ENCODE measurements at regions not wholly inside any gene's neighbourhood (a gene's known extent, or its start where the extent isn't known, plus 50 kb on each side); places are given as distances from the start of the nearest gene placed in this dataset.

DNA sequence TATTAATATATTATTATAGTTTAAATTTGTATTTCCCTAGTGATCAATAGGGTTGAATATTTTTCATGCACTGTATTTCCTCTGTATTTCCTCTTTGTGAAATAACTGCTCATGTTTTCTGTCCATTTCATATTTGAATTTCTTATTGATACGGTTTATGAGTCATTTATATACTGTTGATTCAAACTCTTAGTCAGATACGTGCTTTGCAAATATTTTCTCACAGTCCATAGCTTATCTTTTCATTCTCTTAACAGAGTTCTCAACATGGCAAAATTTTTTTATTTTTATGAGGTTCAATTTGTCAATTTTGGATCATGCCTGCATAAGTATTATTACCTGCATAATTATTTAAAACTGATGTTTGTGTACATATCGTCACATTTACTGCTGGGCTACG, 329.6 kb downstream of the HAO1 start:
- intact Hi-C loops (cut with micrococcal nuclease) = no loop called here

DNA sequence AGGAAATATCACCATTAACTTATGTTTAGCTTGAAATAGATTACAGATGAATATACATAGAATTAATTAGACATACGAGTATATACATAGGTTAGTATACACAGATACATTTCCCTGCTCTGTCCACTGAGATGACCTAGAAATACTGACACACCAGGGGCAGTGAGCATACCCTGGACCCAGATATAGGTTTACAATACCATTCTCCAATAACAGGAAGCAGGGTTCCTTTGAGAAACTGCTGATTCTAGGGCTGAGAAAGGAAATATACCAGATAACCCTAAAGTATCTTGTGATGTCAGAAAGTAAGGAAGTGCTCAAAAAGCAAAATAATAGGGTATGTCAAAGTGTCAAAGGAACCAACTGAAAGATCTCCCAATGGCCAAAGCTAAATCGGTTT, 322.5 kb downstream of the HAO1 start:
- intact Hi-C loops (cut with micrococcal nuclease) = no loop called here

DNA sequence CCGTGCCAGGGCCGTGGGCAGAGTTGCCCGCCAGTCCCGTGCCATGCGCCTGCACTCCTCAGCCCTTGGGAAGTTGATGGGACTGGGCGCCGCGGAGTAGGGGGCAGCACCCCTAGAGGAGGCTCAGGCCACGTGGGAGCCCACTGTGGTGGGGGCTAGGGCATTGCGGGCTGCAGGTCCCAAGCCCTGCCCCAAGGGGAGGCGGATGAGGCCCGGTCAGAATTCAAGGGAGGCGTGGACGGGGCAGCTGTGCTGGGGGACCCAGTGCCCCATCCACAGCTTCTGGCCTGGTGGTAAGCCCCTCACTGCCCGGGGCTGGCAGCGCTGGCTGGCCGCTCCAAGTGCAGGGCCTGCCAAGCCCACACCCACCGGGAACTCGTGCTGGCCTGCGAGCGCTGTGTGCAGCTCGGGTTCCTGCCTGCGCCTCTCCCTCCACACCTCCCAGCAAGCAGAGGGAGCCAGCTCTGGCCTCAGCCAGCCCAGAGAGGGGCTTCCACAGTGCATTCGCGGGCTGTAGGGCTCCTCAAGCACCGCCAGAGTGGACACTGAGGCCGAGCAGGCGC, 317.8 kb downstream of the HAO1 start:
- intact Hi-C loops (cut with micrococcal nuclease) = no loop called here

DNA sequence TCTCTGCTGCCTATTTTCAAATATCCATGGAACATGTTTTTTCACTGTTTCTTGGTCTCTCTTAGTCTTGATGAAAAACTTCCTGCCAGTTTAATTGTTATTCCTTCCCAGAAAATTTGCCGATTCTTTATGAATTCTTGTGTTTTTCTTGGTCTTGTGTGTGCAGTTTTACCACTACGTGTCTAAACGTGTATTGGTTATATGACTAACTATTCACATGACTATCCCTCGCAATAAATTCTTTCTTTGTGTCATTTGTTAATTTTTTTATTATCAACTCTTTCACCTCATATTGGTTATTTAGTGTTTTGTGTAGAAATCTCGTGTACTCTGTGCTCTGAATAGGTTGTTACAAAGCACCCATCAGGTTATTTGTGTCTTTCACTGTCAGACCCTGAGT, 315.4 kb downstream of the HAO1 start:
- intact Hi-C loops (cut with micrococcal nuclease) = no loop called here

DNA sequence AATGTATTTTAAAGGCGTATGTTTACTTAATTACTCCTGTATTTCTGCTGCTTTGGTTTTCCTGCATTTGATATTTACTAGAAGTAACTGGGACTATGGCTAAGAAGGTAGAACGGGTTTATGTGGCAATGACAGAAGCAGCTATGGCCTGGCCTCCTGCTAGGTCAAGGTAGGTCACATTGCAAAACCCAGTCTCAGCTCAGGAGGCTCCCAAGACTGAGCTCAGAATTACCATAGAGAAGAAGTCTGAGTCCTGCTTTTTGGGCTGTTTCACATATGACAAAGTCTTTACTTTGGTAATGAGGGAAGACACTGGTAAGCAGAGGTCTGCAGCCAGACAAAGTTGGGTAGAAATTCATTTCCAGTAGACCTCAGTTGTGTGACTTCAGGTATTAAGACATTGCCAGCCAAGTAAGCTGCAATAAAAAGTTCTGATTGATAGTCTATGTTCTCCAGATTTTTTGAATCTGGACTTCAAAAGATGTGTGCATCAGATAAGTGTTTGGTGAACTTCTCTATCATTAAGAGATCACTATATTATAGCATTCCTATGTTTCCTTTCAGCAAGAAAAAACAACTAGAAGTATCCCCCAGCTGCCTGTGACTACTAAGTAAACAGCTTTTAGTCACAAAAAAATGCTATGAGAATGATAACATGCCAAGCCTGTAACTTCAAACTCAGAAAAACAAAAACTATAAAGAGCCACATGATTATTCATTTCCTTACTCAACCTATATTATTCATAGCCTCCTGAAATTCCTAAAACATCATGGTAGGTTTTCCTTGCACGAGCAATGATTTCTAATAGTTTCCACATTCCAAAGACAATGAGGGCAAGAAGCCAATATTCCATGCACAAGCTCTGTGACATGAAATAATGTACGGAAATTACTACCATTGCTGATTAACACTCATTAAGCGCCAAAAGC, 312.3 kb downstream of the HAO1 start:
- intact Hi-C loops (cut with micrococcal nuclease) = no loop called here

DNA sequence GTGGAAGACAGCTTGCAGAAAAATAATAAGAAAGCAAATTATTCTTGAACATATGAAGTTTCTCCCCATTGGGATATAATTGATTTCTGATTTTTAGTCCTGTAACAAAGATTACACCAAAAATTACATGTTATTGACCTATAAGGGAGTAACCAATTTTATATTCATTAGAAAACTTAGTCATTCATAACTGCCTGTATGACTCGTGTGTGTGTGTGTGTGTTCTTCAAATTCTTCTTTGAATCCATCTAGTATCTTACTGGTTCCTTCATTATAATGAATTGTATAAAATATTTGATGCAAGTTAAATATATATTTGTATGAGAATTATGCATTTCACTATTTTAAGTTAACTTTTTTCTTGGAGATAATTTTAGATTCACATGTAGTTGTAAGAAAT, 310.4 kb downstream of the HAO1 start:
- intact Hi-C loops (cut with micrococcal nuclease) = no loop called here

DNA sequence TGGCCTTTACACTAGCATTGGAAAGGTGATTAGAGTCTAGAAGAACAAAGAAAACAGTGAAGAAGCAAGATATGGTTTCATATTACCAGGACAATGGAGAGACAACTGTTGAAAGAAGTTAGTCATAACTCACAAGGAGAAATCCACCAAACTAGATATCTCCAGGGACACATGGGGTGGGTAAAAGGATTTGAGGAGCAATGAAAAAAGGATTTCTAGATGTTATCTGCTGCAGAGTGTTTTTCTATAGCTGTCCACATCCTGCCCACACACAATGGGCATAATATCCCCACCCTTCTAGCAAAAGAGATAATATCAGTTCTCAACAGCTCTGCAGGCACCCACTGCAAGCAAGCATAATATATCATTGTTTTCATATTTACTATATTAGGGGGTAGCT, 303.1 kb downstream of the HAO1 start:
- intact Hi-C loops (cut with micrococcal nuclease) = no loop called here

DNA sequence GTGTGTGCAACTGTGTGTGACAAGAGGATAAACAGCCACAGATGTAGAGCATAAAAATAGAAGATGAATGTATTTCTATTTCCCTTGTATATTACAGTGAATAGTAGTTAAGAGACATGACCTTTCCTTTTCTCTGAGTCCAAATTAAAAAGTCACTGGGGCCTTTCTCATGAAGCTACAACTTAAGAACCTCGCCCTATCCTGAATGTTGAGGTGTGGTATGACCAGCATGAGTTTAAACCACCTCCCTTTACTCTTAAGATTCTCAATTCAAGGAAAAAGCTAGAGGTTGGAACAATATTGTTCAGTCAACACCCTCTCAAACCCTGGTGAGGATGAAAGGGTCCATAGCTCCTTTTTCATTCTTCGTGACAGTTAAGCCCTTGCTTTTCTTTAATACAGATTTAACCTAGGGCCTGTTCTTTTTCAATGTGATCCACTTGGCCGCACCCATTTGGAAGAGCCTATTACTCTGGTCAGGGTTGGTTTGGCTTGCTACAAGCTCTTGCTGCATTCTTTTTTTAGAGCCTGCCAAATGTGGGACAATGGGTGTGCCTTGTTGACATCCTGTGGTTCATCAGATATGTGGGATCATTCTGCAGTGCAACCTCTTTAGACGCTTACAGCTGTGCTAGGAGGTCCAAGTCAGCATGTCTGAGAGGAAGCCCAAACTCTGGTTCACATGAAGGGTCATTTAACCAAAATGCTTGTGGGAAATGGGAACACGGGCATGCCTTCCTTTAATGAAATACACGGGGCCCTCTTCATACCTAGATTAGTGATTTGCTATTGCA, 290.0 kb downstream of the HAO1 start:
- intact Hi-C loops (cut with micrococcal nuclease) = no loop called here

DNA sequence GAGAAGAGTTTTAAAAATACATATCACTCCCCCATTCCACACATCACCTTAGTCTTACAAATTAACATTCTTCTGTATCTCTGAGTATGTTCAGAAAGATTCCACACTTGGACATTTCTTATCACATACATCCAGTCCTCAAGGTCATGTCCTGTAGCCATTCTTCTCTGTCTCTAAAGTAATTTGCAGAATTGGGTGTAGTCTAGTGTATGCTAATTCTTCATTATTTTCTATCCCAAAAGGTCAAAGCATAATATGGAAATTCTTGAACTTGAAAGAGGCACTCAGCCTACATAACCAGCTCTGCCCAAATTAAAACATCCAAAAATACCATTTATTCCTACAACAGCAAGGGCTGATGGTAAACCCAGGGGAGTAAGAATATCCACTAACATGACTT, 286.0 kb downstream of the HAO1 start:
- intact Hi-C loops (cut with micrococcal nuclease) = no loop called here

DNA sequence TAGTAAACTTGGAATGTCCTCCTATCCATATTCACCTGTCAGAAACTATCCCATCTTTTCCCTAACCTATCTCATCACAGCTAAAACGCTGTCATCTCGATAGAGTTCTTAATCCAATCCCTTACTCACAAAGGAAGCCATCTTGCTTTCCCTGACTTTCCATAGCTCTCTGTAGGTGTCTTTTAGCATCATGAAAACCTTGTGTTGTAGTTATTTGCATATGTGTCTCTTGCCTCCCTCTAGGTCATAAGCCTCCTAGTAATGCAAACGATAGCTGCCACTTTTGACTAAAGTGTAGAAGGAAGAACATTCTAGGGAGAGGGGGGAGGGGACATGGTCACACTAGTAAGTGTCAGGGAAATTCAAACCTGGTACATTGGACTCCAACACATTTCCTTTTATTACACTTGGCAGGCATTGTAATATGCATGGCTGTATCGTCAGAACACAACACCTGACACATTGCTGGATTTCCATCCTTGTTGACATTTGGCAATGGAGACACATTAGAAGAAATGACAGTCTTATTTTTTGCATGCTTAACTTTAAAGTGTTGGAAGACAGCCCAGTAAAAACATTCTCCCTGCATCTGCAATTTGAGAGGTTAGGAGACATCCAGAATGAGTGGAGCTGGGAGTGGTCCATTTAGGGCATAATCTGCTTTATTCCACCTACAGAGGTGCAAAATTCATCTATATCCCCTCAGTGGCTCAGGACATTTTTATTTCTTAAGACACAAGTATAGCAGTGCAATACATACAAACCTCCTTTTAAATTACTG, 283.4 kb downstream of the HAO1 start:
- intact Hi-C loops (cut with micrococcal nuclease) = no loop called here

DNA sequence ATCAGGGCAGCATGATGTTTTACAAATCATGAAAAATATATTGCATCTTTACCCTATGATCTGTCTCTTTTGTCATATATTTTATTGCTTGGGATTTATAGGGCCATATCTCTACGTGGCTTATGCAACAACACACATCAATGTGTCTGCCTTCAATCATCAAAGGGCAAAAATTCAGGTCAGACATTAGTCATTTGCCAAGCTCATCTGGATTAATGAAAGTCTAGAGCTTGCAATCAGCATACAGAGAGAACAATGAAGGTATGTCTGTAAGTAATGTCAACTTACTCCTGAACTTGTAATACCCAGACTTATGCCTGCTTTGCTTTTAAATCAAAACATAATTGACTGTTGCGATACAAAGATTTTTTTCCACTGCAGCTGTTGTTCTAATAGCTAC, 282.7 kb downstream of the HAO1 start:
- intact Hi-C loops (cut with micrococcal nuclease) = no loop called here

DNA sequence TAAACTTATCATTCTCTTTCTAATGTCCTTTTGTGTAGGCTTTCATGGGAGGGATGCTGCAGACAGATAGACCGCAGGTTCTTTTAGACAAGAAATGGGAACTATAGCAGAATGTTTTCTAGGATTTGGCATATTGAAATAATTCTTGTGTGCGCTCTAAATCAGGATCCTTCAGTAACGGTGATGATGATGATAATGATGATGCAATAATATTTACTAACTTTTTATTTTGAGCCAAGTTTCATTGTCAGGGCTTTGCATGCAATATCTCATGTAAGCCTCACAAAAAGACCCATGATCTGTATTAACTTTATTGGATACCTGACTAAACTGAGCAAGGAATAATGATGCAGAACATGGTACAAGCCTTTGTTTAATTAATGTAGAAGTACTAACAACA, 280.1 kb downstream of the HAO1 start:
- intact Hi-C loops (cut with micrococcal nuclease) = no loop called here

DNA sequence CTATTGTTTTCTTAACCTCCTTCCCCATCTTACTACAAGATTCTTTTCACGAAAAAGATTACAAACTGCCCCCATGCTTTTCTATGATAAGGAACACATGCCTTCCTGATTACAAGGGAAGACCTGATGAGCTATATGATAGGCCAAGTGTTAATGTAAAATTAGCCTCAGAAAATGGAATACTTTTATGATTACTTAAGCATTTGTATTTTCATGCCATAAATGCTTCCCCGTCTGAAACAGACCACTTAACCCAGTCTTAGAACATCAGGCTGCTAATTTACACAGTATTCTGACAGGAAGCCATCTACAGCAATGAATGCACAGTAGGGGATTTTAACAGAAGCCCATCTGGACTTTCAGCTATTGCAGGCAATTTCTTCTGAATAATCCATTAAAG, 274.9 kb downstream of the HAO1 start:
- intact Hi-C loops (cut with micrococcal nuclease) = no loop called here

DNA sequence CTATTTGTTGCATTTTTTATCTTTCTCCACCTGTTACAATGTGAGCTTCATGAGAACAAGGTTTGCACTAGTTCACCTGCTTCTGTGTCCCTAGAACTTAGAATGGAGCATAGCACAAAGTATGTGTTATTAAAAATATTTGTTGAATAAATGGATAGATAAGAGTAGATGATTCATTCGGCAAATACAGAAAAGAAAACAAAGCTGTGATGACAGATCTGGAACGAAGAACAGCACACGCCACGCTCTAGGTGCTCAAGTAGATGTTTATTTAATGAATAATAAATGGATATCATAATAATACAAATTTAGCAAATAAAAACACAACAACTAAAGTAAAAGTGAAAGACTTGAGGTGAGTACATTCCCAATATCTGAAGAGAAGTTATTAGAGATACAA, 273.1 kb downstream of the HAO1 start:
- intact Hi-C loops (cut with micrococcal nuclease) = no loop called here

DNA sequence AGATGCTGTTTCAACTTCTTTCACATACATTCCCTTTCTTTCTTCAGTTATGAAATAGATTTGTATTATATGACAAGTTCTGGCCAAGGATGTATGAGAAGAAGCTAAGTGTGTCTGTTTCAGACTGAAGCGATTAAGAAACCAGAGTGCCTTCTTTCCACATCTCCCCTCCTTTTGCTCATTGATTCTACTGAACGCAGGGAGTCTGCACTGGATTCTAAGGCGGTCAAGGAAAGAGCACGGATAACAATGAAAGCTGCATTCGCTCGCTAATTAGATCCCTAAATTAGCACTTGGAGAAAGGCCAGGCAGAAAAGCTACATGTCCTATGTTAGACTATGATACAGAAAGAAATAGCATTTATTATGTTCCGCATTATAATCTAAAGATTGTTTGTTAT, 267.7 kb downstream of the HAO1 start:
- intact Hi-C loops (cut with micrococcal nuclease) = no loop called here

DNA sequence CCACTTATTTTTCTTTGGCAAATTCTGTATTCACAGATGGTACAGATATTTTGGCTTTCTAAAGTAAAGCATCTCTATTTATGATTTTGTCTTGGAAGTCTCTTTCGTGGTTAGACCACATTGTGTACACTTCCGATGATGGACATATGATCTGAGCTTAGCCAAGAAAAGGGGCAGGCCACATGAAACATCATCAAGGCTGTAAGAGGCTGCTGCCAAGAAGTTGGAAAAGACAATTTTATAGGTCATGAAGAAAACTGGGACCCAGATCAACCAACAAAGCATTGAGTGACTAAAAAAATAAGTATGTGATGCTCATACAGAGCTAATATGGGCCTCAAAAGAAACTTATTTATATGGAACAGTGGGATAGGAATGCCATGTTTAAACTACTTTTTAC, 266.4 kb downstream of the HAO1 start:
- intact Hi-C loops (cut with micrococcal nuclease) = no loop called here

DNA sequence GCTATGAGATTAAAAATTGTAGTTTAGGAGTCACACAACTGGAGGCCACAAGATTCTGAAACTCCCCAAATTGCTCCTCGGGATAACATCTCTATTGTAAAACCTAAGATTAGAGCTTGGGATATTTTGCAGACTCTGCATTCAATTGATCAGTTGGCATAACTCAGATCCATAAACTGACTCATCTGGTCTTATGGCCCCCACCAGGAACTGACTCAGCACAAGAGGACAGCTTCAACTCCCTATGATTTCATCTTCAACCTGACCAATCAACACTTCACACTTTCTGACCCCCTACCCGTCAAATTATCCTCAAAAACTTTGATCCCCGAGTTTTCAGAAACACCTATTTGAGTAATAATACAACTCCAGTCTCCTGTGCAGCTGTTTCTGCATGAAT, 257.3 kb downstream of the HAO1 start:
- intact Hi-C loops (cut with micrococcal nuclease) = no loop called here

DNA sequence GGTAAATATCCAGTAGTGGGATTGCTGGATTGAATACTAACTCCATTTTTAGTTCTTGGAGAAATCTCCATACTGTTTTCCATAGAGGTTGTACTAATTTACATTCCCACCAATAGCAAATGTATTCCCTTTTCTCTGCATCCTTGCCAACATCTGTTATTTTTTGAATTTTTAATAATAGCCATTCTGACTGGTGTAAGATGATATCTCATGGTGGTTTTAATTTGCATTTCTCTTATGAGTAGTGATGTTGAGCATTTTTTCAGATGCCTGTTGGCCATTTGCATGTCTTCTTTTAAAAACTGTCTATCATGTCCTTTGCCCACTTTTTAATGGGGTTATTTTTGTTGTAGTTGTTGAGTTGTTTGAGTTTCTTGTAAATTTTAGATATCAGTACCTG, 253.2 kb downstream of the HAO1 start:
- intact Hi-C loops (cut with micrococcal nuclease) = no loop called here

DNA sequence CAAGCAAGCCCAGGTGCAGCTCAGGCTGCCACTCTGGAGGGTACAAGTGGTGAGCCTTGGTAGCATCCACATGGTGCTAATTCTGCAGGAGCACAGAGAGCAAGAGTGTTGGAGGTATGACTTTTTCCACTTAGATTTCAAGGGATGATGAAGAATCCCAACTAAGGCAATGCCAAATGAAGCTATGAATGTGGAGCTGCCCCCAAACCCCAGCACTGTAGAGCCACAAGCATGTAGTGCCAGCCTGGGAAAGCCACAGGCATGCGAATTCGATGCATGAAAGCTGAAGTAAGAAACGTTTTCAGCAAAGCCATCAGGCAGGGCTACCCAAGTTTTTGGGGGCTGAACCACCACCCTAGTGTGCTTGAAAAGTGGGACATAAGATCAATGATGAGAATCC, 251.1 kb downstream of the HAO1 start:
- intact Hi-C loops (cut with micrococcal nuclease) = no loop called here

DNA sequence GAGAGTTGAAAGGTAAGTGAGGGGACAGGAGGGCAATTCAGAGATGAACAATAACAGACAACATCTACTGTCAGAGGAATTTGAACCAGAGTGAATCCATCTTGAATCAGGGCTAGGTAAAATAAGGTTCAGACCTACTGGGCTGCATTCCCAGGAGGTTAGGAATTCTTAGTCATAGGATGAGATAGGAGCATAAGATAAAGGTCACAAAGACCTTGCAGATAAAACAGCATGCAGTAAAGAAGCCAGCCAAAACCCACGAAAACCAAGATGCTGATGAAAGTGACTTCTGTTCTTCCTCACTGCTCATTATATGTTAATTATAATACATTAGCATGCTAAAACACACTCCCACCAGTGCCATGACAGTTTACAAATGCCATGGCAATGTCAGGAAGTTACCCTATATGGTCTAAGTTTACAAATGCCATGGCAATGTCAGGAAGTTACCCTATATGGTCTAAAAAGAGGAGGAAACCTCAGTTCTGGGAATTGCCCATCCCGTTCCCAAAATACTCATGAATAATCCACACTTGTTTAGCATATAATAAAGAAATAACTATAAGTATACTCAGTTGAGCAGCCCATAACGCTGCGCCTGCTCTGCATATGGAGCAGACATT, 248.5 kb downstream of the HAO1 start:
- intact Hi-C loops (cut with micrococcal nuclease) = no loop called here

DNA sequence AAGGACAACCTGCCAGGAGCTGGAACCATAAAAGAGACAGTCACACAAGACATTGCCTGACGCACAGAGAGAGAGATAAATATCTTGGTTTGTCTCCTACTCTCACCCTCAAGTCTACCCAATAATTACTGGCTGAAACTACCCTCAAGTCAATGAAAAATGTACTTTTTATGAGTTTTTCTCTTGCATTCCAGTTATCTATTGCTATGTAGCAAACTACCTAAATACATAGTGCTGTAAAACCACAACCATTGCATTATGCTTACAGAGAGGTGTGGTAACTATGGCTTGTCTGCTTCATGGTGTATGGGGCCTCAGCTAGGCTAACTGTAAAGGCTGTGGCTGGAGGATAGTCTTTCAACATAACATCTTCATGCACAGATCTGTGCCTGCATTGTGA, 247.8 kb downstream of the HAO1 start:
- intact Hi-C loops (cut with micrococcal nuclease) = no loop called here

All from T-helper 2 cell treated with Interferon-gamma antibody and Interleukin-4, amounts not matched to agents 100 ng/mL and 5 ng/mL, for 36 hours (primary cell).